ENCODE measurements at regions not wholly inside any gene's neighbourhood (a gene's known extent, or its start where the extent isn't known, plus 50 kb on each side); places are given as distances from the start of the nearest gene placed in this dataset.

GRCh38 chr19:32022044-32022640, 323.3 kb upstream of the ZNF507 start:
- Mint-ChIP-seq H3K9me3 (peaks cover 13% of the 10 kb centered on the region), H3K27me3 (no peaks in the 10 kb centered on the region), H3K27ac (no peak overlapping the region), H3K4me3 (no peak overlapping the region), H3K4me1 (no peaks in the 10 kb centered on the region), H3K36me3 (ENCODE audit: low read depth) (peaks cover 2% of the 10 kb centered on the region)
- ChIA-PET CTCF (no interaction called here), POLR2A (no interaction called here)
- no peak for DNase-seq

DNA sequence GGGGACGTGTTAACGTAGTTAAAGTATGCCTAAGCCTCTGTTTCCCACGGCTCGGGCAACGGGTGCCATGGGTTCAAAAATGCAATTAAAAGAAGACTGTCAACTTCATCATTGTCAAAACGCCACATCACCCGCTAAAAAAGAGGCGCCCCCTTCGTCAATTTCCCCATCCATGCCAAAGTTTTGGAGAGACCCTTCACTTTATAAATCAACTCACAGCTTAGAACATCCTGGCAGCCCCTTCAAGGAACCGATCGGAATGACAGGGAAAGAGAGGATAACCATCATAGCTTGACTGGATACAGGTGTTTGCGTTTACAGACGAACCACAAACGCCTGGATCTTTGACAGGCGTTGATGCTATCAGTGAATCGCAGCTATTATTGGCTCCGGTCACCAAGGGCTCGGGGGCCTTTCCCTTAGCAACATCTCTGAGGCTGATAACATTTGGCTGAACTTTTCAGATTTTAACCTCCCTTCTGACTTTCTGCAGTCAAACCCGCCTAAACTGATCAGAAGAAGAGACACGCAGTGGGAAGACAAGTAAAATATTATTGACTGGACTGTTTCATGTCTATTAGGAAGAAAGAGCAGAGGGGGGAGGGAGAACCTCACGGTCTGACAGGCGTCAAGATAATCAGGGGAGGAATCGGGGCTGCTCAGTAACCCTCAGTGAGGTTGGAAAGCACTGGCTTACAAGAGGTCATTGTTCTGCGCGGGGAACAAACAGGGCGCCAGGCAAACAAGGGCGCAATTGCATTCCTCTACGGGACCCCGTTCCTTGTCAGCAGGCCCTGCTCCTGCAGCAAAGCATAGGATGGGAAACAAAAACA, 322.5 kb upstream of the ZNF507 start:
- no peaks in the 10 kb centered on the region for H3K27me3 Mint-ChIP-seq
- H3K36me3 Mint-ChIP-seq (ENCODE audit: low read depth), result peaks cover 2% of the 10 kb centered on the region
- POLR2A ChIA-PET, result no interaction called here
- CTCF ChIA-PET, result no interaction called here
- H3K9me3 Mint-ChIP-seq, result peaks cover 13% of the 10 kb centered on the region
- no peak overlapping the region for H3K27ac Mint-ChIP-seq
- H3K4me1 Mint-ChIP-seq, result no peaks in the 10 kb centered on the region
- no peak for DNase-seq
- no peak overlapping the region for H3K4me3 Mint-ChIP-seq

DNA sequence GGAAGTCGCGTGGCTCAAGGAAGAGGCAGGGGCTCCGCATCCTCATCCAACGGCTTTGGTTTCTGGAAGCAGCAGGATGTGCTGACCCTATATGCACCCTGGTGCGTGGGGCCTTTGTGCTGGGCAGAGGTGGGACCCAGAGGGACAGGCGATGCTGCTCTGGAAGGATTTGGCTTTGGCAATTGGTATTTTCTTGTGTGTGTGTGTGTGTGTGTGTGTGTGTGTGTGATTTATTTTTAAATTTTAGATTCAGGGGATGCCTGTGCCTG, 321.9 kb upstream of the ZNF507 start:
- DNase-seq, result no peak
- POLR2A ChIA-PET, result no interaction called here
- no peaks in the 10 kb centered on the region for H3K27me3 Mint-ChIP-seq
- H3K9me3 Mint-ChIP-seq, result peaks cover 13% of the 10 kb centered on the region
- CTCF ChIA-PET, result no interaction called here
- H3K4me3 Mint-ChIP-seq, result no peak overlapping the region
- no peak overlapping the region for H3K27ac Mint-ChIP-seq
- peaks cover 2% of the 10 kb centered on the region for H3K36me3 Mint-ChIP-seq (ENCODE audit: low read depth)
- no peaks in the 10 kb centered on the region for H3K4me1 Mint-ChIP-seq

- peaks cover 2% of the 10 kb centered on the region for H3K36me3 Mint-ChIP-seq (ENCODE audit: low read depth)
- no peak overlapping the region for H3K4me3 Mint-ChIP-seq
- peaks cover 11% of the 10 kb centered on the region for H3K9me3 Mint-ChIP-seq
- no peaks in the 10 kb centered on the region for H3K27me3 Mint-ChIP-seq
- POLR2A ChIA-PET, result no interaction called here
- no peaks in the 10 kb centered on the region for H3K4me1 Mint-ChIP-seq
- no peak for DNase-seq
- H3K27ac Mint-ChIP-seq, result no peak overlapping the region
- CTCF ChIA-PET, result no interaction called here
Measured at GRCh38 chr19:32029235-32029634, 316.2 kb upstream of the ZNF507 start.

DNA sequence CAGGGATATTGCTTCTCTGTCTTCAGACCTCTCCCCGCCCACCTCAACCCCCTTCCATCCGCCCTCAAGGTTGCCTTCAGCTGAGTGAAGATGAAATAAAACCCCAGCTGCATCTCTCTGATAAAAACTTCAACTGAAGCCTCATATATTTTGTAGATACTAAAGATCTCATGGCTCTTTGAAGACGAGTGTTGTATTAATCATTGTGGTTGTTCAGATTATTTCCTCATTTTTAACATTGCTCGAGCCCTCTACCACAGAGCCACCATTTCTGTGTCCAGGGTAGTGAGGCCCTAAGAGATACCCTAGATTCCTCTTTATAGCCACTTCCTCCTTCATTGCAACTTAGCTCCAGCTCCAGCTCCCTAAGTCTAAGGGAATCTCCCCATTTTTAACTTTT, 312.8 kb upstream of the ZNF507 start:
- H3K4me3 Mint-ChIP-seq, result no peak overlapping the region
- DNase-seq, result no peak
- H3K4me1 Mint-ChIP-seq, result no peaks in the 10 kb centered on the region
- H3K27me3 Mint-ChIP-seq, result no peaks in the 10 kb centered on the region
- no peak overlapping the region for H3K27ac Mint-ChIP-seq
- no peaks in the 10 kb centered on the region for H3K36me3 Mint-ChIP-seq (ENCODE audit: low read depth)
- H3K9me3 Mint-ChIP-seq, result no peaks in the 10 kb centered on the region
- POLR2A ChIA-PET, result no interaction called here
- CTCF ChIA-PET, result no interaction called here

DNA sequence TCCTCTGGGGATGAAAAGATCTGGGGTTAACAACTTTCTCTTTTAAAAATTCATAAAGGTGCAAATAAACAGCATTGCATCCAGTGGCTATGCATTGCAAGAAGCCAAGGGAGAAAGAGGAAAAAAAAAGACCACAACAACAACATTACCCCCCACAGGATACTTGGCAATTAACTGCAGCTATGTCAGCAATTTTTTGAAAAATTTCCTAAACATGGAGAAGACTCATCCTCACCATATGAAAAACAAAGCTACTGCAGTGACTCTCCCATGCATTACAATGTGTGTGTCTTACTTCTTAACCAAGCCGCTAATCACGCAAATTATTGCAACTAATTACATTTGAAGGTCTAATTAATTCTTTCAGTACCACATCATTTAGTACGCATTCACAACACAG, 309.8 kb upstream of the ZNF507 start:
- Mint-ChIP-seq H3K4me1 (no peaks in the 10 kb centered on the region), H3K27ac (no peak overlapping the region), H3K36me3 (ENCODE audit: low read depth) (no peaks in the 10 kb centered on the region), H3K4me3 (no peak overlapping the region), H3K9me3 (no peaks in the 10 kb centered on the region), H3K27me3 (peaks cover 2% of the 10 kb centered on the region)
- POLR2A ChIA-PET, result no interaction called here
- CTCF ChIA-PET, result no interaction called here
- no peak for DNase-seq

DNA sequence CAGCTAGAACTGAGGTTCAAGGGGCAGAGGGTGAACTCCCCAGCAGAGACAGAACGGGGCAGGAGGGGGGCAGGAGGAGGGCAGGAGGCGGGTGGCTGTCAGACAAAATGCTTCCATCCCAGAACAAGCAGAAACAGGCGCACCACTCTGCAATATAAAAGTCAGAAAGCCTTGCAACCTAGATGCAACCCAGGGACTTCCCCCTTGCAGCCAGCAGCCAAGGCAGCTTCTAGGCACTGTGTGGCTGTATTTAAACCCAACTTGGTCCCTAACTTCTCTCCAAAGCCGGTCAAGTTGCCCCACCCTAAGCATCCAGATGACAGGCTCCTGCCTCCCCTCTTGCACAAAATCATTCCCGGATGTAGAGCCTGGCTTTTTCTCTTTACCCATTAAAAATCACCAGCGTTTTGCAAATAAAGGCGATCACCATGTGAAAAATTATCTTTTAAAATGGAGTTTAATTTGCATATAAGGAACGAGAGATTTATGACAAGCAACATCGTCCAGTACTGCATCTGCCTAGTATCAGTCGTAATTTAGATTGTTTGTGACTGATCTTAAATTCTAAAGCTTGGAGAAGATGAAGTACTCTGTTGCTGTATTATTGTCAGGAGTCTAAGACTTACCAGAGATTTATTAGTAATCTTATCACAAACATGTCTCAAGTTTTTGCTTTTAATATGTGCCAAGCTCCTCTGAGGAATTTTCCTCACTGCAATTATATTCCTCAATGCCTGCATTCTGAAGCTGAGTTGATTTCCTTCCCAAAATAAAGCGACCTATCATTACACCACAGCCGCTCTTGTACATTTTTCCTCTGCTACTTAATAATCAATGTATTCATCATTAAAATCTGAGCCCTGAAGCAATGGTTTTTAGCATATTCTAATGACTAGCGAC, 307.1 kb upstream of the ZNF507 start:
- DNase-seq, result no peak
- H3K27me3 Mint-ChIP-seq, result peaks cover 13% of the 10 kb centered on the region
- H3K36me3 Mint-ChIP-seq (ENCODE audit: low read depth), result no peaks in the 10 kb centered on the region
- H3K4me3 Mint-ChIP-seq, result no peak overlapping the region
- no peak overlapping the region for H3K27ac Mint-ChIP-seq
- no peaks in the 10 kb centered on the region for H3K9me3 Mint-ChIP-seq
- ChIA-PET POLR2A (interaction anchor here (0.6 kb wide), 1 partner anchor 380 kb away, joined by 3 read pairs; no protein-coding TSS in a partner anchor), CTCF (no interaction called here)
- H3K4me1 Mint-ChIP-seq, result no peaks in the 10 kb centered on the region

- POLR2A ChIA-PET, result no interaction called here
- CTCF ChIA-PET, result no interaction called here
- H3K27ac Mint-ChIP-seq, result no peak overlapping the region
- peaks cover 13% of the 10 kb centered on the region for H3K27me3 Mint-ChIP-seq
- no peaks in the 10 kb centered on the region for H3K4me1 Mint-ChIP-seq
- H3K4me3 Mint-ChIP-seq, result no peak overlapping the region
- H3K36me3 Mint-ChIP-seq (ENCODE audit: low read depth), result no peaks in the 10 kb centered on the region
- no peak for DNase-seq
- no peaks in the 10 kb centered on the region for H3K9me3 Mint-ChIP-seq
Measured at GRCh38 chr19:32038961-32039360, 306.4 kb upstream of the ZNF507 start.

- no peak overlapping the region for H3K27ac Mint-ChIP-seq
- peaks cover 13% of the 10 kb centered on the region for H3K27me3 Mint-ChIP-seq
Measured at GRCh38 chr19:32039440-32039839, 306.0 kb upstream of the ZNF507 start.

DNA sequence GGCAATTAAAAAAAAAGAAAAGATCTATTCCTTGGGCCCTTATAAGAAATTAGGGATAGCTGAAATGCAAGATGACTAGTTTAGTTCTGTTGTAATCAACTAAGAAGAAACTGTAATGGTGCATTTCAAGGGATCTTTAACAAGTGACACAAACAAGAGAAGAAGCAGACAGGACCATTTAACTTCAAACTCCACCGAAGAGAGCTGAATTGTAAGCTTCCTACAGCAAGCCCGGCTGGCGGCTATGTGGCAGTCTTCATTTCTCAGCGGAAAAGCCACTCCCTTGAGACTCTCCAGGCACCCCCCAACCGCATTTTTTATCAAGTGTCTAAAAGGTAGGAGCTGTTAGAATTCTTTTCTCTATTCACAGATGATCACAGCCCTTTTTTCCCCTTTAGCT, 305.2 kb upstream of the ZNF507 start:
- Mint-ChIP-seq H3K27me3 (peaks cover 13% of the 10 kb centered on the region), H3K36me3 (ENCODE audit: low read depth) (no peaks in the 10 kb centered on the region), H3K27ac (no peak overlapping the region), H3K4me3 (no peak overlapping the region), H3K4me1 (no peaks in the 10 kb centered on the region), H3K9me3 (no peaks in the 10 kb centered on the region)
- DNase-seq, result no peak
- ChIA-PET CTCF (interaction anchor here (0.6 kb wide), 1 partner anchor 270 kb away, joined by 3 read pairs; no protein-coding TSS in a partner anchor), POLR2A (no interaction called here)

More at GRCh38 chr19:32039440-32039839, 306.0 kb upstream of the ZNF507 start:
- ChIA-PET POLR2A (no interaction called here), CTCF (no interaction called here)
- Mint-ChIP-seq H3K4me1 (no peaks in the 10 kb centered on the region), H3K9me3 (no peaks in the 10 kb centered on the region), H3K36me3 (ENCODE audit: low read depth) (no peaks in the 10 kb centered on the region), H3K4me3 (no peak overlapping the region)
- DNase-seq, result no peak

DNA sequence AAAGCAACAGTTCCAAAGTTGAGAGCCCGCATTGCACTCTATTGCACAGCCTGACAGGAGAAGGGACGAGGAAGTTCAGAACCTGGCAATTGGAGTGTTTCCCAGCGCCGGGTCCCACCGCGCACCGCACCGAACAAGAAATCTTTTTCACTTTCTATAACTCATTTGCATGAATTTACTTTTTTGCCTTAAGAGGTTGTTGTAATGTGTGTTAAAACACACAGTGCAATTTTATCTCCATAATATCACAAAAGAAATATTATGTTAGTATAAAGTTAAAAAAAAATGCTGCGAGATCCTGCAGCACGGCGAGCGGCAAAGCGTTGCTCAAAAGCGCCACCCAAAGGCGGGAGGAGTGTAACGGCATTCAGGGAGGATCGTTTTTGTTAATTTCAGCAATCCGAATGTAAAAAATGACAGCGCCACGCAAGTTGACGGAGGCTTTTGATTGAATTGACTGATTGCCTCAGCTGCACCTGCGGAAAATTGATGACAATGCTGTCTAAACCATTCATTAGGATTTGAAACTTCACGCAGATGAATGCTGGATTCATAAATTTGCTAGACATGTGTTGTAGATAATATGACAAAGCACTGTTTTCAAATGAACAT, 303.6 kb upstream of the ZNF507 start:
- no peak overlapping the region for H3K27ac Mint-ChIP-seq
- CTCF ChIA-PET, result no interaction called here
- no peaks in the 10 kb centered on the region for H3K36me3 Mint-ChIP-seq (ENCODE audit: low read depth)
- POLR2A ChIA-PET, result no interaction called here
- H3K27me3 Mint-ChIP-seq, result peaks cover 13% of the 10 kb centered on the region
- peak; percentile 23 for DNase-seq
- no peak overlapping the region for H3K4me3 Mint-ChIP-seq
- H3K9me3 Mint-ChIP-seq, result no peaks in the 10 kb centered on the region
- no peaks in the 10 kb centered on the region for H3K4me1 Mint-ChIP-seq

- Mint-ChIP-seq H3K4me1 (no peaks in the 10 kb centered on the region), H3K27me3 (no peaks in the 10 kb centered on the region), H3K9me3 (no peaks in the 10 kb centered on the region), H3K27ac (no peak overlapping the region), H3K4me3 (no peak overlapping the region), H3K36me3 (ENCODE audit: low read depth) (no peaks in the 10 kb centered on the region)
- POLR2A ChIA-PET, result no interaction called here
- CTCF ChIA-PET, result no interaction called here
- no peak for DNase-seq
Measured at GRCh38 chr19:32047788-32048187, 297.6 kb upstream of the ZNF507 start.

GRCh38 chr19:32053376-32053775, 292.0 kb upstream of the ZNF507 start:
- no peaks in the 10 kb centered on the region for H3K4me1 Mint-ChIP-seq
- no peaks in the 10 kb centered on the region for H3K36me3 Mint-ChIP-seq (ENCODE audit: low read depth)
- POLR2A ChIA-PET, result no interaction called here
- CTCF ChIA-PET, result no interaction called here
- peak overlapping the region; percentile 4 for H3K27ac Mint-ChIP-seq
- H3K27me3 Mint-ChIP-seq, result no peaks in the 10 kb centered on the region
- H3K4me3 Mint-ChIP-seq, result no peak overlapping the region
- no peaks in the 10 kb centered on the region for H3K9me3 Mint-ChIP-seq
- no peak for DNase-seq

Data from activated CD4-positive, alpha-beta T cell treated with anti-CD3 and anti-CD28 coated beads, Interleukin-2, amount 10 ng/mL, durations not matched to agents 7 days and 5 days (primary cell).